ENCODE measurements at regions not wholly inside any gene's neighbourhood (a gene's known extent, or its start where the extent isn't known, plus 50 kb on each side); places are given as distances from the start of the nearest gene placed in this dataset.

- no peak for TF ChIP-seq PHTF2 (CRISPR knock-in tag; IDR thresholded peaks at IDR 0.05)
- TF ChIP-seq IRF2 (CRISPR knock-in tag; IDR thresholded peaks at IDR 0.05) = no peak
- TF ChIP-seq PKNOX1 (IDR thresholded peaks at IDR 0.05) = no peak
- TF ChIP-seq RFX1 (IDR thresholded peaks at IDR 0.05) = no peak
- TF ChIP-seq FOXP4 (CRISPR knock-in tag; IDR thresholded peaks at IDR 0.05; ENCODE audit: borderline replicate concordance) = no peak
- no peak for TF ChIP-seq PHF20 (IDR thresholded peaks at IDR 0.05; ENCODE audit: partially characterized antibody)
- no peak for TF ChIP-seq HCFC1 (IDR thresholded peaks at IDR 0.05; ENCODE audit: low read depth, low read length)
- TF ChIP-seq NFYB (IDR thresholded peaks at IDR 0.05; ENCODE audit: extremely low read depth, insufficient read length) = no peak
- no peak for TF ChIP-seq ZNF780A (CRISPR knock-in tag; IDR thresholded peaks at IDR 0.05)
- TF ChIP-seq KLF6 (CRISPR knock-in tag; IDR thresholded peaks at IDR 0.05; ENCODE audit: borderline replicate concordance) = no peak
- TF ChIP-seq SP1 (CRISPR knock-in tag; IDR thresholded peaks at IDR 0.05) = no peak
These were observed 412.5 kb upstream of the THRB start for GRCh38 chr3:24907106-24907505.

Data from K562 (cell line).